ENCODE measurements at regions not wholly inside any gene's neighbourhood (a gene's known extent, or its start where the extent isn't known, plus 50 kb on each side); places are given as distances from the start of the nearest gene placed in this dataset.

- TF ChIP-seq ZFP82 (CRISPR knock-in tag; IDR thresholded peaks at IDR 0.05; ENCODE audit: borderline replicate concordance): no peak
- TF ChIP-seq HNF4A (CRISPR knock-in tag; IDR thresholded peaks at IDR 0.05): peak; percentile 58
- no peak for TF ChIP-seq GTF2F1 (IDR thresholded peaks at IDR 0.05; ENCODE audit: low read length)
- peak; percentile 38; the same call in 1 of the 2 replicates for TF ChIP-seq GATAD2A (CRISPR knock-in tag; IDR thresholded peaks at IDR 0.05)
- peak in 1 of 2 experiments; percentile 31; a peak in 1 of 4 replicates for TF ChIP-seq EP300 (IDR thresholded peaks at IDR 0.05; ENCODE audit: low read depth in 2 of 2, low read length in 2 of 2)
- TF ChIP-seq EP300 (CRISPR knock-in tag; IDR thresholded peaks at IDR 0.05; ENCODE audit: borderline replicate concordance): no peak
- TF ChIP-seq ARID2 (CRISPR knock-in tag; IDR thresholded peaks at IDR 0.05; ENCODE audit: borderline replicate concordance): no peak
- TF ChIP-seq ZNF563 (CRISPR knock-in tag; IDR thresholded peaks at IDR 0.05): no peak
- no peak for TF ChIP-seq ZBTB14 (CRISPR knock-in tag; IDR thresholded peaks at IDR 0.05)
- TF ChIP-seq ZBTB46 (CRISPR knock-in tag; IDR thresholded peaks at IDR 0.05; ENCODE audit: borderline replicate concordance): no peak
- peak; percentile 43; the same call in 1 of the 2 replicates for TF ChIP-seq FOSL1 (CRISPR knock-in tag; IDR thresholded peaks at IDR 0.05; ENCODE audit: borderline replicate concordance)
- no peak for TF ChIP-seq FOXM1 (CRISPR knock-in tag; IDR thresholded peaks at IDR 0.05)
- no peak for TF ChIP-seq FIP1L1 (IDR thresholded peaks at IDR 0.05; ENCODE audit: borderline replicate concordance, insufficient read depth, low read depth, low read length)
- TF ChIP-seq ONECUT2 (CRISPR knock-in tag; IDR thresholded peaks at IDR 0.05): peak; percentile 53
- no peak for TF ChIP-seq MTF2 (CRISPR knock-in tag; IDR thresholded peaks at IDR 0.05; ENCODE audit: borderline replicate concordance)
- TF ChIP-seq NFYC (CRISPR knock-in tag; IDR thresholded peaks at IDR 0.05): no peak
- no peak for TF ChIP-seq ZNF33B (CRISPR knock-in tag; IDR thresholded peaks at IDR 0.05)
- TF ChIP-seq GPN1 (CRISPR knock-in tag; IDR thresholded peaks at IDR 0.05; ENCODE audit: borderline replicate concordance): no peak
- no peak for TF ChIP-seq TRAFD1 (CRISPR knock-in tag; IDR thresholded peaks at IDR 0.05; ENCODE audit: borderline replicate concordance)
- no peak for TF ChIP-seq ARNT (IDR thresholded peaks at IDR 0.05)
- peak; percentile 68 for TF ChIP-seq PAXIP1 (CRISPR knock-in tag; conservative IDR thresholded peaks at IDR 0.05)
- TF ChIP-seq KDM1A (CRISPR knock-in tag; IDR thresholded peaks at IDR 0.05): no peak
- peak; percentile 57 for TF ChIP-seq FOXA3 (CRISPR knock-in tag; IDR thresholded peaks at IDR 0.05)
Measured at GRCh38 chr4:160872491-160872890, 1291.3 kb downstream of the FSTL5 start (continued).
